Adrenal gland (tissue), 9 donors: ENCODE measurements at regions not wholly inside any gene's neighbourhood (a gene's known extent, or its start where the extent isn't known, plus 50 kb on each side); places are given as distances from the start of the nearest gene placed in this dataset.

Source experiments
- DNase-seq, 7 donors: peaks; one replicate each; pipeline ENCODE4 v3.0.0-alpha.2; 2019 to 2020
- H3K27ac ChIP-seq, 5 donors: fragments of 200-600 bp; sonication (generic) in 4 of 5; 1 replicate in 3 of 5; 2 replicates in 2 of 5; pipeline versions ENCODE4 v1.5.1 to v1.8.0; 2016 to 2020; ENCODE audit warnings: mild to moderate bottlenecking in 1 of 5
- H3K27me3 ChIP-seq: fragments of 200-600 bp; 2 replicates; pipeline ENCODE4 v1.8.0; 2021
- H3K36me3 ChIP-seq, 2 donors: fragments of 200-600 bp; replicated peaks in 1 of 2; 1 replicate in 1 of 2; 2 replicates in 1 of 2; pipeline versions ENCODE4 v1.5.1 to v1.8.0; 2018 to 2022
- H3K4me1 ChIP-seq, 2 donors: fragments of 200-600 bp; replicated peaks in 1 of 2; 1 replicate in 1 of 2; 2 replicates in 1 of 2; pipeline versions ENCODE4 v1.5.1 to v1.8.0; 2018 to 2021
- H3K4me3 ChIP-seq, 4 donors: fragments of 200-600 bp; sonication (generic) in 3 of 4; one replicate each; pipeline ENCODE4 v1.5.1; 2016 to 2018
- H3K9me3 ChIP-seq, 3 donors: fragments of 200-600 bp; sonication (generic) in 1 of 3; replicated peaks in 1 of 3; 1 replicate in 2 of 3; 2 replicates in 1 of 3; pipeline versions ENCODE4 v1.5.1 to v1.8.0; 2016 to 2021
- POLR2A ChIP-seq, 2 donors: fragments of 450-650 bp; IDR thresholded peaks; one replicate each; pipeline ENCODE4 v1.6.1; 2017; ENCODE audit warnings: antibody characterized with exemption in 2 of 2, mild to moderate bottlenecking in 2 of 2, moderate library complexity in 1 of 2
- WGBS, 4 donors: extraction: QIAGEN DNeasy Blood & Tissue Kit in 2 of 4; methylation state at CpG; one replicate each; pipeline versions ENCODE4 v1.1.5 to v1.1.7; 2013 to 2017; 5-methylcytosine and 5-hydroxymethylcytosine counted together
- intact Hi-C, 2 donors: fragments of 100-400 bp; cut with DNase I; formaldehyde crosslinking; loops; one replicate each; pipeline versions ENCODE4 v1.14.1 to v1.15.0; 2022 to 2023
- TF ChIP-seq, protein P1 (sequence below), 6 experiments: fragments of 450-650 bp in 4 of 6; fragments of 200-600 bp in 2 of 6; sonication (generic) in 1 of 6; IDR thresholded peaks; 1 replicate in 5 of 6; 2 replicates in 1 of 6; pipeline versions ENCODE4 v1.5.1 to v1.8.0; 2016 to 2021; ENCODE audit warnings: antibody characterized with exemption in 6 of 6, mild to moderate bottlenecking in 2 of 6, moderate library complexity in 1 of 6
- donor health status: healthy with polysubstance abuse.
- donor health status: Bipolar disorder and iron deficiency.
- donor health status: DM: yes; HTN: yes; CAD: no.
- donor health status: DM: no; HTN: no; CAD: no.
- donor health status: DM: no; HTN: no; CAD: no.

DNA sequence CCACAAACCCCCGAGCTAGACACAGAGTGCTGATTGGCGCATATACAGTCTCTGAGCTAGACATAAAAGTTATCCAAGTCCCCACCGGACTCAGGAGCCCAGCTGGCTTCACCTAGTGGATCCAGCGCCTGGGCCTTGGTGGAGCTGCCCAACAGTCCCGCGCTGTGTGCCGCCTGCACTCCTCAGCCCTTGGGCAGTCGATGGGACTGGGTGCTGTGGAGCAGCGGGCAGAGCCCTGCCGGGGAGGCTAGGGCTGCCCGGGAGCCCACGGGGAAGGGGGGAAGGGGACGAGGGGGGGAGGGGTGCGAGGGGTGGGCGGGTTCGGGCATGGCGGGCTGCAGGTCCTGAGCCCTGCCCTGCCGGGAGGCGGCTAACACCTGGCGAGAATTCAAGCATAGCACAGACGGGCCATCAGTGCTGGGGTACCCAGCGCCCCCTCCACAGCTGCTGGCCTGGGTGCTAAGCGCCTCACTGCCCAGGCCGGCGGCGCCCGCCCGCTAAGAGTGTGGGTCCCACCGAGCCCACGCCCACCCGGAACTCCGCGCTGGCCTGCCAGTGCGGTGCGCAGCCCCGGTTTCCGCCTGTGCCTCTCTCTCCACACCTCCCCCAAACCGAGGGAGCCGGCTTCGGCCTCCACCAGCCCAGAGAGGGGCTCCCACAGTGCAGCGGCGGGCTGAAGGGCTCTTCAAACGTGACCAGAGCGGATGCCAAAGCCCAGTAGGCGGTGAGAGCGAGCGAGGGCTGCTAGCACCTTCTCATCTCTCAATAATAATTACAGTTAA lies 391.2 kb upstream of the NUDT12 start:
- 90 to 97% (median 94%) methylated on average over 32 to 47 of the region's 47 CpGs for WGBS, 4 donors
- intact Hi-C loops: no loop called here
- Histone ChIP-seq H3K4me1 (no peaks in the 10 kb centered on the region), H3K4me3 (no peak overlapping the region), H3K27ac (no peak overlapping the region), H3K9me3 (no peaks in the 10 kb centered on the region), H3K27me3 (no peaks in the 10 kb centered on the region), H3K36me3 (no peaks in the 10 kb centered on the region)
- TF ChIP-seq, protein P1, sequence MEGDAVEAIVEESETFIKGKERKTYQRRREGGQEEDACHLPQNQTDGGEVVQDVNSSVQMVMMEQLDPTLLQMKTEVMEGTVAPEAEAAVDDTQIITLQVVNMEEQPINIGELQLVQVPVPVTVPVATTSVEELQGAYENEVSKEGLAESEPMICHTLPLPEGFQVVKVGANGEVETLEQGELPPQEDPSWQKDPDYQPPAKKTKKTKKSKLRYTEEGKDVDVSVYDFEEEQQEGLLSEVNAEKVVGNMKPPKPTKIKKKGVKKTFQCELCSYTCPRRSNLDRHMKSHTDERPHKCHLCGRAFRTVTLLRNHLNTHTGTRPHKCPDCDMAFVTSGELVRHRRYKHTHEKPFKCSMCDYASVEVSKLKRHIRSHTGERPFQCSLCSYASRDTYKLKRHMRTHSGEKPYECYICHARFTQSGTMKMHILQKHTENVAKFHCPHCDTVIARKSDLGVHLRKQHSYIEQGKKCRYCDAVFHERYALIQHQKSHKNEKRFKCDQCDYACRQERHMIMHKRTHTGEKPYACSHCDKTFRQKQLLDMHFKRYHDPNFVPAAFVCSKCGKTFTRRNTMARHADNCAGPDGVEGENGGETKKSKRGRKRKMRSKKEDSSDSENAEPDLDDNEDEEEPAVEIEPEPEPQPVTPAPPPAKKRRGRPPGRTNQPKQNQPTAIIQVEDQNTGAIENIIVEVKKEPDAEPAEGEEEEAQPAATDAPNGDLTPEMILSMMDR (IDR thresholded peaks at IDR 0.05): no peak
- TF ChIP-seq POLR2A (IDR thresholded peaks at IDR 0.05): no peak
- no peak for DNase-seq

DNA sequence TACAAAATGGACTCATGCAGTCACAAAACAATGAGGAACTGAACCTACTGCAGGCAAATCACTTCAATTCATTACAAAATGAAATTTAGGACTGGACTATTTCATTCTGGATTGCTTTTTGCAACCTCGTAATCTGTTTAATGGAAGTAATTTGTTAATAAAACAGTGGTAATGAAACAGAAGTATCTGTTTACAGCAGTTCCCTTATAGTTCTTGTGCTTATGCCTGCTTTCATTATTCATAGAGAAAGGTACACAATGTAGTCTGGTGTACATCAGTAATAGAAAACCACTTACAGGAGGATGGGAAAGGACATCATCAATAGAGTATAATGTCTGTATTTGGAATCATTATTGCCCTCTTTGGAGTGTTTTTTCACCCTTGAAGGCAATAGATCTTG lies 389.2 kb upstream of the NUDT12 start:
- Histone ChIP-seq H3K27ac (no peak overlapping the region), H3K4me3 (no peak overlapping the region), H3K36me3 (no peaks in the 10 kb centered on the region), H3K27me3 (no peaks in the 10 kb centered on the region), H3K9me3 (no peaks in the 10 kb centered on the region), H3K4me1 (no peaks in the 10 kb centered on the region)
- 71 to 83% (median 78%) methylated on average over 1 of the region's 1 CpG for WGBS, 4 donors
- intact Hi-C loops: no loop called here
- no peak for DNase-seq
- no peak for TF ChIP-seq POLR2A (IDR thresholded peaks at IDR 0.05)
- TF ChIP-seq, protein P1 (IDR thresholded peaks at IDR 0.05): no peak

DNA sequence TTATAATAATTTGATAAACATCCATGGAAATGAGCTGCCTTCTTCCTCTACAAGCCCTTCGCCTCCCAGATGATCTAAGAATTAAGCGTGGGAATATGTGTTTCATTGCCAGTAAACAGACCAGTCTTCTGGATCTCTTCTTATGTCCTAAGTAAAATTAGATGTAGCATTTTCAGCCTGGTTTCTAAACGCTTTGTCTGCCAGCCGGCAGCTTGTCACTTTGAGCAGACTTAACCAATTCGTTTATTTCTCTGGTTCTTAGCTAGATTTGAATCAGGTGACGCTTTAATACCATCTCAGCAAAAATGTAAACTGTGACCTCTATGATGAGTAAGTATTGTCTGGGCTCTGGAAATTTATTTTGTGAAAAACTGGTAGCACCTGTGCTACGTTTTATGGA lies 380.6 kb upstream of the NUDT12 start:
- Histone ChIP-seq H3K4me3 (no peak overlapping the region), H3K4me1 (no peaks in the 10 kb centered on the region), H3K27ac (no peak overlapping the region), H3K36me3 (no peaks in the 10 kb centered on the region), H3K27me3 (no peaks in the 10 kb centered on the region), H3K9me3 (no peaks in the 10 kb centered on the region)
- no peak for DNase-seq
- WGBS, 4 donors: 72 to 85% (median 80%) methylated on average over 7 of the region's 7 CpGs
- intact Hi-C loops: no loop called here
- no peak for TF ChIP-seq POLR2A (IDR thresholded peaks at IDR 0.05)
- TF ChIP-seq, protein P1 (IDR thresholded peaks at IDR 0.05): no peak

DNA sequence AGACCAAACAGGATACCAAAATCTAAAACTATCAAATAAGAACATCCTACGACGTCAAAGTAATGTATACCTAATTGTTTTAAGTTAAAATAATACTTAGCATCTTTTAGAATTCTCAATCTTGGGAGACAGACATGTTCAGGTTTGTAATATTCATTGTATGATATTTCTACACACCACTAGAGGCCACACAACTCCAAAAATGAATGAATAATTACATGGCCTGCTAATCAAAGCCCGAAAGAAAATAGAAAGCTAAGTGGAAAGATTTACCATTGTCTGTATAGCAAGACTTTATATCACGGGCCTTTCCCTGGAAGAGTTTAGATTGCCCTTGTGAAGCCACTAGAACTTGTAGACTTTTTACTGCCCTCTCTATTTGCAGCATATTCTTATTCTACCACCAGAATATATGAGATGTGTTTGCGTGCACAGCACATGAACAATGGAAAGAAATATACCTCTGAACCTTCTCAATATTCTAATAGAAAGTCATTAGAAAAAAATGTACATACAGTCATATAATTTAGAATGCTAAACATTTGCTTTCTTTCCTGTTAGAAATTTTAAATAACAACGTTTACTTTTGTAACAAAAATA lies 380.1 kb upstream of the NUDT12 start:
- 62 to 69% (median 66%) methylated on average over 6 of the region's 6 CpGs for WGBS, 4 donors
- DNase-seq: no peak
- no peaks in the 10 kb centered on the region for H3K9me3 ChIP-seq
- H3K36me3 ChIP-seq: no peaks in the 10 kb centered on the region
- no peaks in the 10 kb centered on the region for H3K27me3 ChIP-seq
- TF ChIP-seq, protein P1 (IDR thresholded peaks at IDR 0.05): no peak
- no peak for TF ChIP-seq POLR2A (IDR thresholded peaks at IDR 0.05)
- no peak overlapping the region for H3K27ac ChIP-seq
- no peak overlapping the region for H3K4me3 ChIP-seq
- no peaks in the 10 kb centered on the region for H3K4me1 ChIP-seq
- intact Hi-C loops: no loop called here
